SK-N-DZ (cell line): ENCODE measurements at regions not wholly inside any gene's neighbourhood (a gene's known extent, or its start where the extent isn't known, plus 50 kb on each side); places are given as distances from the start of the nearest gene placed in this dataset.
"Not testable (repeated sequence)": the region's sequence is repeated elsewhere in the genome, so short reads cannot be mapped to it uniquely, and the experiment has no call there.

ENCODE experiments used
- DNase-seq: peaks from one replicate; pipeline ENCODE4 v3.0.0-alpha.2; 2015; ENCODE audit warnings: low spot score

- peak; percentile 61 for DNase-seq
Measured at GRCh38 chr21:31609081-31609480, 50.4 kb upstream of the SOD1 start.

GRCh38 chr21:31607791-31608190, 51.7 kb upstream of the SOD1 start:
- DNase-seq = no peak

GRCh38 chr21:31606081-31606874, 53.2 kb upstream of the SOD1 start:
- DNase-seq = no peak

GRCh38 chr21:31604591-31605190, 54.8 kb upstream of the SOD1 start:
- DNase-seq = peak; percentile 72

- no peak for DNase-seq
Measured at GRCh38 chr21:31599563-31599962, 59.9 kb upstream of the SOD1 start.

GRCh38 chr21:31599013-31599412, 60.5 kb upstream of the SOD1 start:
- DNase-seq = no peak

- DNase-seq = peak; percentile 74
Measured at GRCh38 chr21:31597683-31598082, 61.8 kb upstream of the SOD1 start.

GRCh38 chr21:31596055-31596454, 63.4 kb upstream of the SOD1 start:
- no peak for DNase-seq

- no peak for DNase-seq
Measured at GRCh38 chr21:31594726-31595125, 64.8 kb upstream of the SOD1 start.

- no peak for DNase-seq
Measured at GRCh38 chr21:31594279-31594678, 65.2 kb upstream of the SOD1 start.

- no peak for DNase-seq
Measured at GRCh38 chr21:31592963-31593560, 66.4 kb upstream of the SOD1 start.

GRCh38 chr21:31592516-31592915, 67.0 kb upstream of the SOD1 start:
- no peak for DNase-seq

- DNase-seq = no peak
Measured at GRCh38 chr21:31589820-31590219, 69.7 kb upstream of the SOD1 start.

GRCh38 chr21:31586118-31586517, 73.4 kb upstream of the SOD1 start:
- DNase-seq = no peak

- not testable (repeated sequence) for DNase-seq
Measured at GRCh38 chr21:31583937-31584336, 75.6 kb upstream of the SOD1 start.

- DNase-seq = peak; percentile 22
Measured at GRCh38 chr21:31583498-31583897, 76.0 kb upstream of the SOD1 start.

GRCh38 chr21:31580866-31581276, 78.6 kb upstream of the SOD1 start:
- DNase-seq = peak; percentile 76

GRCh38 chr21:31577271-31577670, 82.2 kb upstream of the SOD1 start:
- DNase-seq = no peak

GRCh38 chr21:31576428-31576827, 83.1 kb upstream of the SOD1 start:
- no peak for DNase-seq

- DNase-seq = no peak
Measured at GRCh38 chr21:31573217-31573616, 86.3 kb upstream of the SOD1 start.

GRCh38 chr21:31571879-31572278, 87.6 kb upstream of the SOD1 start:
- no peak for DNase-seq

- DNase-seq = no peak
Measured at GRCh38 chr21:31570824-31571566, 88.5 kb upstream of the SOD1 start.
